ENCODE measurements at regions not wholly inside any gene's neighbourhood (a gene's known extent, or its start where the extent isn't known, plus 50 kb on each side); places are given as distances from the start of the nearest gene placed in this dataset.

DNA sequence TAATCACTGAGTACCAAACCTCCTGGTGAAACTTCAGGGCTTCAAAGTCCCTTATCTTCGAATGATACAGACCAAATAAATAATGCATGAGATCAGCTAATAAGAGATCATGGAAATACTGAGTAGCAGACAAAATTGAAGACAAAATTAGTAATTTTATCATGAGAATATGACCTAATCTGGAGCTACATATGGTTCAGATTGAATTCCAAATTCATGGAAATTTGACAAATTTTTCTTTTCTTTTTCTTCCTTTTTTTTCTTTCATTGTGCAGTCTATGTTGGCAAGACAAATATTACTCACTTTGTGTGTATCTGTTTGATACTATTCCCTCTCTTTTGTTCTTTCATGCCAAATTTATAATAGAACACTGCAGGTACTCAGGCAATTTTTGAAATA is 218.1 kb upstream of the KCNJ16 start:
- no peak for DNase-seq

DNA sequence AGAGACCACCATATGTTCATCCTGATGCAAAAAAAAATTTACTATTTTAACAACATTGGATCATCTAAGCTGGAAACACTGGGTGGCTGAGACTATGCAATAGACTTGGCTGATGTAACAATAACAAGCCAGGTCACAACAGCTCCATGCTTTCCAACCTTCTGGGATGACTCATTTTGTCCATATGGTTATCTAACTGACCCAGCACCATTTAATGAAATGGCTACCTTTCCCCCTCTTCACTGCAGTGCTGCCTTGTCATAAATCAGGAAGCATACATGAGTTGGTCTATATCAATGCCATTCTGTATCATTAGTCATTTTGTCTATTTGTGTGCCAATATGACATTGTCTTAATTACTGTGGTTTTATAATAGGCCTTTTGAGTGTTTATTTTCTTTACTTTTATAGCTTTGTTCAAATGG is 217.6 kb upstream of the KCNJ16 start:
- DNase-seq = no peak

DNA sequence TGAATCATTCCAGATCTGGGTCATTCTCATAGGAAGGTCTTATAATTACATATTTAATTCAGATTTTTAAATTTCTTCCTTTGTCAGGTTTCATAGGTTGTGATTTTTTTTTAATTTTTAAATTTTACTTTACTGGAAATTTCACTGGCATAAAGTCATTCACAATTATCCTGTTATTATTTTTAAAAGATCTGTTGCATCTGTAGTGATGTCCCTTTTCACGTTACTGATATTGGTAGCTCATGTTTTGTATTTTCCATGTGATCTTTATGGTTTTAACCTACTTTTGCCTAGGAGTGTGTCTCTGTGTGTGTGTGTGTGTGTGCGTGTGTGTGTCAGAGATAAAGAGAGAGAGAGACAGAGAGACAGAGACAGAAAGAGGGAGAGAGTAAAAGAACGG is 216.6 kb upstream of the KCNJ16 start:
- DNase-seq = no peak

DNA sequence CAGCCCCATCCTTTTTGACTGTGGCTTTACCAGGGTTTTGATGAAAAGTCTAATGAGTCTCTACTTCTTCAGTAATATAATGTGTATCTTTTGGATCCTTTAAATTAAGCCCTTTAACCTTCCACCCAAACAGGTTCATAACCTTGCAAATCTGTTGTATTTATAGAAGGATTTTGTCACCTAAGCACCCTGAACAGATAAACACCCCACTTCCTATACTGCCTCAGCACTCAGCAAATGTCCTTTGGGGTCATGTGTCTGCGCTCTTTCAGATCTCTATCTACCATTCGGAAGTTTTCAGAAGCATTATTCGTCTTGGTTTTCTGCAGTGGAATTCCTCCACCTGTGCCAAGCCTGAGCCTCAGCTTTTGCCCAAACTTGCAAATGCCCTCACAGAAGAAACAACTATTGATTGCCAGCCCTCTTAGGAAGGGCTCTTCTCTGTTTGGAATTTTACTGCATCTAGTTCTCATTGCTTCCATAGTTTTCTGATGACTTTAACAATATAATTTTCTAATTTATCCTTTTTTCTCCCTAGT is 214.8 kb upstream of the KCNJ16 start:
- DNase-seq = no peak

DNA sequence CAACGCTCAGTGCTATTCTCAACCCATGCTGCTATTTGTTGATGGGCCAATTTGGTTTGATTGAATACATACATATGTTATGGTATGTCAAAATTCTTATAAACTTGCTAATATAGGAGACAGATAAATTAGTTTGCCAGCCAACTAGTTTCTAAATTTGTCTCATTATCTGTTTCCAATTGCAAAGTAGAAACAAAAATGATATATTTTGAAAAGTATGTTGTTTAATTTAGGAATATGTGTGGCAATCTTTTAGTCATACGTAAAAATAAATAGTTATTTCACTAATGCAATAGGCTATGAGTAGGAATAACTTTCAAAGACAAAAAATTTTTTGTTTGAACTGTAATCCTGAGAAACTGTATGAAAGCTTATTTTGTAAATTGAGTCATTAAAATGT is 210.6 kb upstream of the KCNJ16 start:
- no peak for DNase-seq

DNA sequence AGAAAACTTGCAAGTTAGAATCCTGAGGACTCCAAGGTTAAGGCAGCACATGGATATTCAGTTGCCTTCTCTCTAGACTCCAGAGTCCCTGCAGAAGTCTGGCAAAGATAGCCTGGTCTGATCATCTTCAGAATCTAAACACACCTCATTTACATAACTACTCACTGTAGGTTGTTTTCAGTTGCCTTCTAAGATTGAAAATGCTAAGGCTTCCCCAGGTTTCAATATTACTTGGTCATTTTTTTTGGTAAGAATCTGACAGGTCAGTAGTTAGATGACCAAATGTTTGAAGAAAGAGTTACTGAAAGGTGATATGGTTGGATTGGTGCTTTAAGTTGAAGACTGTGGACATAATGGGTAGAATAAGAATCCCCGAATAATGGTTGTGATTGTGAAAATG is 205.4 kb upstream of the KCNJ16 start:
- DNase-seq = no peak

DNA sequence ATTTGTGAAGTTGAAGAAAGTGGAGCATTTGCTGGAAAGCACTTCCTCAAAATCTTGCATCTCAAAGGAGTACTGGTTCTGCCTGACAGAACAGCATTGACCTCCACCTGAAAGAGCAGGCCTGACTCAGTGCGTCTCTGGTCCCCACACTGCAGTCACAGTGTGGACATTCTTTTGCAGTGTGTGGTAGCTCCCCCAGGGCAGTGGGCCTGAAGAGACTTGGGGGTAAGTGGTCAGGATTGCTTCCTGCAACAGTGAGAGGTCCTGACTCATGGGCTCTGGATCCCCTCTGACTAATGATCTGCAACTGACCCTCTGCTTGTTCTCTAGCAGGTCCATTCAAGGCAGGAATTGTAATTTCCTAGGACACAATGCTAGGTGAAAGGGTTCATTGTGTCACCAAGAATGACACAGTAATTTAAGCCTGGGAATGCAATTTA is 204.9 kb upstream of the KCNJ16 start:
- DNase-seq = no peak

DNA sequence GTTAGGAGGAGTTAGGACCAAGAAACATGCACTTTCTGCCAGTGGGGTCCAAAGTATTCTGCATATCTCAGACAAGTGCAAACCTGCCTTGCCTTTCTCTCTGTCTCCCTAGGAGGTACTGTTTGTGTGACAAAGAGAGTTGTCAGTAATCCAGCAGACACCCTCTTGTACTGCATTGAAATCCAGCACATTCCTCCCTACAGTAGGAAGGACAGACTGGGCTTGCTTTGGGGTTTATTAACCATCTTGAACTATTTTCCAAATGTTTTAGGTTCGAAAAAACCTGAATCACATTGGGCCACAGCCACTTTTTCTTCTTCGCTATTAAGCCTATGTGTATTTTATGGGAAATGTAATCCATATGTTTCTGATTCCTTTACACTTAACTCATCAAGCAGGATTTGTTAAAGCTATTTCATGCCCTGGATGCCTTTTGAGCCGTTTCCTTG is 204.2 kb upstream of the KCNJ16 start:
- no peak for DNase-seq

DNA sequence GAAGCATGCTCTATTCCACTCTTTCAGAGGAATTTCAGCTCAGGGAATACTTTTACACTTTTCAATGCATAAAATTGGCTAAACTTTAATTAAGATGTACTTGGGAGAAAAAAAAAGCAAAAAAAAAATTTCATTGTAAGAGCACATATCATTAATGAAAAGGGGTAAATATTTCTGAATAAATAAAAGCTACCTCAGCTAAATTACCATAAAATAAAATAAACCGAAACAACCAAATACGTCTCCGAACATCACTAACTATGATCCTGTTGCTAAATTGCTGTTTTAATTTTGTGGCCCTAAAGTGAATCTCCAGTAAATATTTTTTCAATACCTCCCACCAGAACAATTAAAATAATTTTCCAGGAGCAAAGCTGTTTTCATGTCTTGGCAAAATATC is 203.7 kb upstream of the KCNJ16 start:
- DNase-seq = no peak

DNA sequence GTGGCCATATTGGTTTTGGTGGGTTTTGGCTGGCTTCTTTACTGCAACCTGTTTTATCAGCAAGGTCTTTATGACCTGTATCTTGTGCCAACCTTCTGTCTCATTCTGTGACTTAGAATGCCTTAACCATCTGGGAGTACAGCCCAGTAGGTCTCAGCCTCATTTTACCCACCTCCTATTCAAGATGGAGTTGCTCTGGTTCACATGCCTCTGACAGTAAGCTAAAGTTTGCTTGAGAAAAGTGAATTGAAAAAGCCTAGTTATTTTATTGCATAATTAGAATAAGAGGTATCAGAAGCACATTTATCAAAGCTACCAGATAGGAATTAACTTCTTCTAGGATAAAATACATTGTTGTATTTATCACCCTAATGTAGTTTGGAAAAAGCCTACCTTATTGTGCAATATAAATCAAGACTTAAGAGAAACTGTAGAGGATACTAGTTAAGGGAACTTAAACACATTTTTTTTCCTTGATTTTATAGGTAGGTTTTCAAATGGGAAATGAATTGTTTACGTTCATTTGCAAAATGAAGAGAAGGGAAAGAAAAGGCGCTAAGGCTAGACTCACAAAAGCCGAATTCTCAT is 202.3 kb upstream of the KCNJ16 start:
- no peak for DNase-seq

DNA sequence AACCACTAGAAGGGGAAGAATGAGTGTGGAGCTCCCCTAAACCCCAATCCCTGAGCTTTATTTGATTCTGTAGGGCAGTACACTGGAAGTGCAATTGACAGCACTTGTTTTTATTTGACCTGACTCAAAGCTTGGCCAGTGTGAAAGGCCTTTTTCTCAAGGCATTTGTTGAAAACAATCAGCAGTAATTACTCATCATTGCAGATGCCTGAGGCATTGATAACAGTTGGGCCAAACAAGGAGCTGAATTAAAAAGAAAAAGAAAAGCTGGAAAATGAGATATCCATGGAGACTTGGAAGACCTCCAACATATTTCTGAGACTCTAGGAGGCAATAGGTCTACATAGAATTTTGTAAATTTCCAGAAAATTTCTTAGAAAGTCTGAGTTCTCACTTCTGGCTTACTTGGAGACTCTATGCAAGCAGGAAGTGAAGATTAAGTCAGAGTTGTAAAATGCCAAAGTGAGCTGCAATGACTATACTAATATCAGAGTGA is 200.8 kb upstream of the KCNJ16 start:
- DNase-seq = no peak

DNA sequence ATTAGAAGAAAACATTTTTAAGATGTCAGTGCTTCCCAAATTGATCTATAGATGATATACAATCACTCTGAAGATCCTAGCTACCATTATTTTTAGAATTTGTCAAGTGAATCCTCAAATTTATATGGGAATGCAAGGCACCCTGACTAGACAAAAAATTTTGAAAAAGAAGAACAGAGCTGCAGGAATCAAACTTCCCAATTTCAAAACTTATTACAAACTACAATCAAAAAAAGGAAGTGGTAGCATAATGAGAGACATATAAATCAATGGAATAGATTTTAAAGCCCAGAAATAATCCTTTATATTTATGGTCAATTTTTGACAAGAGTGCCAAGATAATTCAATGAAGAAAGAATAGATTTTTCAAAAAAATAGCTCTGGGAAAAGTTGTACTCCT is 198.3 kb upstream of the KCNJ16 start:
- DNase-seq = no peak

DNA sequence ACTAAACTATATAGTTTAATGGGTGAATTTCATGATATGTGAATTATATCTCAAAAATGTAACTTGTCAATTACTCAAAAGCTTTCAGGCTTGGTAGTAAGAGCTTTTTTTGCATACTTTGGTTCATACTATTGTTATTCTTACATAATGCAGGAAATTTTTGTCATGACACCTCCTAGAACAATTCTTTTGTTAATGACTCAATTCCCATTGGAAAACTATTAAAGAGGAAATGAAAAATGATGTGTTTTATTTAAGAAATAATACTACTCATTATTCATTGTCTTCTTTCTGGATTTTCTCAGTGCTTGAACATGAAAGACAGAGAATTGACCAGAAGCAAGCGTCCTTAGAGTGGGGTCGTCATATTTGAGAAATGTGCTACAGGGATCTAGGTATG is 196.4 kb upstream of the KCNJ16 start:
- no peak for DNase-seq

DNA sequence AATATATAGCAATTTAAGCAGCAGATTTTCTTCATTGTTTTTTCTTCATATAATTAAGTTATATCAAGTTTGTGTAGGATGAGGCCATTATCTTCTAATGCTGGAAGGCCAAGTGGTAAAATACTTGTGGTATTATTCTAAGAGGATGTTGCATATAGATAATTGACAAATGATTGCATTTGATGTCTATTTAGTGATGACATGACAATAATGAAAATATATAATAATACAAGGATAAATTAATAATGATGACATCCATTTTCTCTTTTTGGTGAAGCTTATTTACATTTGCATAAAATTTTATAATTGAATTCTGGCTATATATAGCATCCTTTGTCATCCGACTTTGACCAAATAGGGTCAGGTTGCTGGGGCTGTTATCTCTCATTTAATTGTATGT is 195.4 kb upstream of the KCNJ16 start:
- DNase-seq = no peak

DNA sequence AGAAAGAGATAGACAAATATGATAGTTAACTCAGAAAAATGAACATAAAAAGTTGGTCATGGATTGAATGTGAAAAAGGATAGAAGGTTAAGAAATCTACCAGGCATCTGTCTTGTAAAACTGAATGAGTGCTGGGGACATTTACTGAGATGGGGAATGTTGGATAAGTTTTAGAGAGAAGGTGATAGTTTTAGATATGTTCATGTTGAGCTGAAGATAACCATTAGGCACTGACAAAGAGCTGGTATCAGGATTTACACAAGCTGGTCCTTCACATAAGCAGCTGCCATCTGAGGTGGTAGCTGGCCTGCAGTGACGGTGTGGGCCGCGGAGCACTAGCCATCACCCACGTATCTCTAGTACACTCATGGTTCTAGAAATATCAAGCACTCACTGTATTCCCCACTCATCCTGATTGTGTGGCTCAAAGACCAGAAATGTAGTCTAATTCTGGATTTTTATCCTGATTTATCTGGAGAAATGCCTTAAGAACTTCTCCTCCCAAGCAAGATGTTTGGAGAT is 194.4 kb upstream of the KCNJ16 start:
- no peak for DNase-seq

DNA sequence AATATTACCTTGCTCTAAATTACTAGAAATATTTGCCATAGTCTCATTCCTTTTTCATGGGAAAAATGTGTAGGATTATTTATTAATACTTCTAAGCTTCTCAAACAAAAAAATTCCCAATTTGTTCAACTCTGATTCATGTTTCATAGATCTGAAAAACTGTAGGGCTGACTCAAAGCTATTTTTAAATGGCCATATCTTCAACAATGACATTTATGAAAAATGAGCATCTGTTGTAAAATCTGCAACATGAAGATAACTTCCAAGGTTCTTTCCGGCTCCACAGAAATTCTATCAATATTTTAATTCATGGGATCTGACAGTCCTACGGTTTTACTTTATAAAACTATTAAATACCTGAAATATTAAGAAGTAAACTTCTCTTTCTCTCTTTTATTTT is 192.7 kb upstream of the KCNJ16 start:
- no peak for DNase-seq

DNA sequence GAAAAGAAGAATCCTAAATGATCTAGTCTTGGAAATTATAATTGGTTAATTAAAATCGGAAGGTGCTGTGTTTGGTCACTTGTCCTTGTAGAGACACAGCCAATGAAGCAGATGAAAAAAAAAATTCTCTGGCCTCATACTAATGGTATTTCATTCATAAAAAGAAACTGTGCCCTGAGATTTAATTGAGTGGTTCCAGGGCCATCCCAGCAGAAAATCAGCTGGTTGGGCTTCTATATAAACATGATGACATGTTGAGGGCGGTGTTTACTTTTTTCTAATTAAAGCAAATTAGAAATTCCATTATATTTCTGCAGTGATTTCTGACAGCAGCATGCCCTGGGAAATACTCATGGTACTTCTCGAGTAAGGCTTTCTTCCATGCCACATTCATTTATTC is 191.9 kb upstream of the KCNJ16 start:
- no peak for DNase-seq

DNA sequence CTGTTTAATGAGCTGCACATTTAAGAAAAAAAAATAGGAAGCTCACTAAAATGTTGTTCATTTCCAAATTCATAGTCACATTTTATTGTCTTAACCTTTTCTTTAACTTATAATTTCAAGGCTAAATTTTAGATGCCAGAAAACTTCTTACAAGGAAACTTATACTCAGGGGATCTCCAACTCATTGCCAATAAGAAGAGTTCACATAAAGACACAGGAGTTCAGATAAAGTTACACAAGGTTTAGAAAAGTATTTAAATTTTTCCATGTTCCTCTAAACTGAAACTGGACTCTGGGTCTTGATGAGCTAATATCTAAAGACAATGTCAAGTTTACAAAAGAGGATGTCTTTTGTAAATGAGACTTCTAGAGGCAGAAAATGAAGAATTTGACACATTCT is 190.7 kb upstream of the KCNJ16 start:
- DNase-seq = no peak

DNA sequence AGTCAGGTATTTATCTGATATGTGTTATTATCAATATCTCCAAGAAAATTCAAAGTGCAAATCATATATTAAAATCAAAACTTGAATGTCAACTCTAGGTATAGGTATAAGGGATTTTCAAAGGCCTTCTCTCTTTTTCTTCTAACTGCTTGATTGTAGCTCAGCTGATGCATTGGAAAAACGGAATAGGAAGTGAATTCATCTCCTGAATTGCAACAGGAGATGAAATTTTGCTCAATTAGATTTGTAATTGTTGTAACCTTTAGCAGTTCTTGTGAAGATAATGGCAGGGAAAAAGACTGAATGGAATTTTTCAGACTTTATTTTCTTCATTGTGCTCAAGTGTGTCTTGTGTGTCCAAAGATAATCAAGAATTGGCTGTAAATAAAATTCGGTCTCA is 190.2 kb upstream of the KCNJ16 start:
- no peak for DNase-seq

DNA sequence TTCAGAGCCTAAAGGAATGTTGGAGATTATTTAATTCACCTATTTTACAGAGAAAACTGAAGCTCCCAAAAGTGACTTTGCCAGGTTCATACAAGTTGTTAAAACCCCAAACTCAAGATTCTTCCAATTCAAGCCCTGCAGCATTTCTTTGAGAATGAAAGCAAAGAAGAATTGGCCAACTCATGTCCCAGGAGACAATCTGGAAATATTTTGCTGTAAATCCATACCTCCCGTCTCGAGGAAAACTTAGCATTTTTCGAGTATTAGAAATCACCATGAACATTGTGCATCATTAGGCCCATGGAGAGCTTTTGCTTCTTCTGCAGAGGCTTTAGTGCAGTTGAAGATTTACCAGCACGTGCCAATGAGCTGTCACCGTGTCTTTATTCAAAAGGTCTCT is 176.4 kb upstream of the KCNJ16 start:
- DNase-seq = no peak

DNA sequence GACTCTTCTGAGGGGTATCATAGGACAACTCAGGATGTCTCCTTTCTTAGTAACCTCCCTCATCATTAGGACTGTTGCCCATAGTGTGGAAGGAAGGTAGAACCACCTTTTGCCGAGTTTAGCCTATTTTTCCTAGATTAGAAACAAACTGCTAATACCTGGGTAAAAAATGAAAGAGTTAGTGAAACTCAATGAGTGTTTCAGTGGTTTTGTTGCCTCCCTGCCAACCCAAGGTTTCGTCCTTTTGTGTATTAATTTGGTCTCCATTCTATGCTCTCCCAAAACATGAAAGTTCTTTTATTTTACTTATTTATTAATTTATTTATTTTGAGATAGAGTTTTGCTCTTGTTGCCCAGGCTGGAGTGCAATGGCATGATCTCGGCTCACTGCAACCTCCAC is 174.9 kb upstream of the KCNJ16 start:
- no peak for DNase-seq

DNA sequence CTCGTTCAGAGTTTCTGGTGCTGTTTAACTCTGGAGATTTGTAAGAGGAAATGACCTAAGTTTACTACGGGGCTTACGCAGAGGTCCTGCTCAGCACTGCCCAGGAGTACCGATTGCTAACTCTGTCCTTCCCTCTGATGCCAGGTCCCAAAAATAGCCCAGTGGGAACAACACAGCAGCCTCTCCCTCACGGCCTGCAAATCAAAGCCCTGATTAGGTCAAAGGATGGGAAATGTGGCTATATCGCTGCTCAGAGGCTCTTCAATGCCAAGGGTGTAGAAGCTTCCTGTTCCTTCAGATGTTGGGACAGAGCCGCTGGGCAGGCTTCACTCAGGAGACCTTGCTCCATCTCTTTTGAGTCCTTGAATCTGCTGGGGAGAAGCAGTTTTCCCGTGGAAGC is 174.2 kb upstream of the KCNJ16 start:
- no peak for DNase-seq

DNA sequence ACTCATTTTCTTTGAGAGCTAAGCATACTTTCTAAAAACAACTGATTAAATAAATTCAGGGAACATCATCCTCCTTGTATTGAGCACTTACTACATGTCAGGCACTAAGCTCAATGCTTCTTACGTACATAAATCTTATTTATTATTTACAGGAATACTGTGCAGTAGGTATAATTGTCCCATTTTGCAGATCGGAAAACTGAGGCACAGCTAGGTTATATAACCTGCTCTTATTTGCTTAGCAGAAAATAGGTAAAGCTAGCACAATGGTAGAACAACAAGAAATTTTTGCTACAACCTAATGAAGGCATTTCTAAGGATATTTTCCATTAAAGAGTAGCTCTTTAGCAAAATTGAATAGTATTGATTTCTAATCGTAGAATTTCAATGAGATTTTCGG is 168.7 kb upstream of the KCNJ16 start:
- DNase-seq = no peak

DNA sequence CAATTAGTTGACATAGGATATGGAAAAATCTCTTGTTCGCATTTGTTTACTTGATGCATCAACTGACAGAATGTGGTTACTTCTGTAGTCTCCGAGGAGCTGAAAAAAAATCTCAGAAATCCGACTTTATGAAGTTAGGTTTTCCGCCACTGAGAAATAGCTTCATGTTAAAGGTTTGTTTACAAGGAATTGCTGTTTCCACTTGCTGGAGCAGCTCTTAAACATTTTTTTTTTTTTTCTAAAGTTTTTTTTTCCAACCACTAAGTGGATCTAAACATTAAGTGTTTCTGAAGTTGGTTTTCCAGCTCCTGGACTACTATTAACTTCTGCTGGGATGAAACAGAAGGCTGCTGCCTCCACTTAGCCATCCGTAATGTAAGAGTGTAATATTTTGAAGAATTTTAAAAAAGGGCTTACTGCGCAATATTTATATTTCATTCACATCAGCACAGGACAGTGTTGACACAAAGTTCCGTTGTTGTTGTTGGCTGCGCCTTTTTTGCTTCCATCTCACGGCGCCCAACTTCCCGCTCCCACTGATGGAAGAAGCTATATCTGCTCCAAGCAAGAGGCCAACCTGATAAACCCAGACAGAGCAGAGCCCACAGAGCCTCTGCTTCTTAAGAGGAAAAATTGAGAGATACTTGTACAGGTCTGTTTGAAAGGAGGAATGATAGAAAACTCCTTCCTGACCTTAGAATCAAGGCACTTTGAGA is 167.7 kb upstream of the KCNJ16 start:
- DNase-seq = no peak
